ENCODE measurements at regions not wholly inside any gene's neighbourhood (a gene's known extent, or its start where the extent isn't known, plus 50 kb on each side); places are given as distances from the start of the nearest gene placed in this dataset.

DNA sequence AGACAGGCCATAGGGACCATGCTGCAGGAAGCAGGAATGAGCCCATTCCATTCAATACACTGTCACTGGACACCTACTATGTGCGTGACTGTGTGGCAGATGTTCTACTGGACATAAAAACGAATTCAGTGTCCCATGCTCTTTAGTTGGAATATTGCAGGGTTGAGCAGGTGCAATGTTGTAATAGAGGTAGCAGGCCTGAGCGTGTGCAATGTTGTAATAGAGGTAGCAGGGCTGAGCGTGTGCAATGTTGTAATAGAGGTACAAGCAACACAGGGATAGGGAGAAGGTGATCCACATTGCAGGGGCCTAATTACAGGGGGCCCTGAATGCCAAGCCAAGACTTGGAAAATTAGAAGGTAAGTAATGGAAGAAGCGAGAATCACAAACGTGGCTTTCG is 261.4 kb upstream of the HES1 start:
- ATAC-seq (no peak), DNase-seq (ENCODE audit: low read depth, low spot score) (no peak)
- H3K4me2 ChIP-seq (ENCODE audit: low read length): no peak overlapping the region
- H3K9me3 ChIP-seq (ENCODE audit: control insufficient read depth in 1 of 2, insufficient read depth in 1 of 2, low read depth in 1 of 2, low read length in 2 of 2): no peaks in the 10 kb centered on the region
- ChIA-PET POLR2A (no interaction called here), CTCF (no interaction called here), RAD21 (ENCODE audit: low non-redundant PET in 1 of 2, low total read pairs in 2 of 2, uncharacterized antibody in 2 of 2, unreplicated experiment in 2 of 2) (no interaction called here)
- no peak for TF ChIP-seq CEBPB (IDR thresholded peaks at IDR 0.05; ENCODE audit: low read depth)
- no peak for TF ChIP-seq SIN3A (IDR thresholded peaks at IDR 0.05; ENCODE audit: low read depth)
- no peak for TF ChIP-seq YY1 (IDR thresholded peaks at IDR 0.05; ENCODE audit: extremely low read depth, insufficient replicate concordance, low read depth, low read length)
- TF ChIP-seq TCF7L2 (IDR thresholded peaks at IDR 0.05; ENCODE audit: borderline replicate concordance, extremely low read depth, insufficient read depth, insufficient read length): no peak
- TF ChIP-seq ZNF274 (IDR thresholded peaks at IDR 0.05; ENCODE audit: low read depth, low read length): no peak
- TF ChIP-seq, protein P1, sequence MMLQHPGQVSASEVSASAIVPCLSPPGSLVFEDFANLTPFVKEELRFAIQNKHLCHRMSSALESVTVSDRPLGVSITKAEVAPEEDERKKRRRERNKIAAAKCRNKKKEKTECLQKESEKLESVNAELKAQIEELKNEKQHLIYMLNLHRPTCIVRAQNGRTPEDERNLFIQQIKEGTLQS (IDR thresholded peaks at IDR 0.05): no peak
- no peak for TF ChIP-seq SP1 (IDR thresholded peaks at IDR 0.05; ENCODE audit: low read depth)
- intact Hi-C loops (cut with micrococcal nuclease): loop anchor here (5.0 kb wide), 3 partner anchors 82 to 448 kb away; no protein-coding TSS in a partner anchor
- no peak overlapping the region for H3K9ac ChIP-seq (ENCODE audit: low read length)
- no peaks in the 10 kb centered on the region for H3K9me2 ChIP-seq (ENCODE audit: insufficient read depth)
- H3K27ac ChIP-seq (ENCODE audit: low read depth, low read length): no peak overlapping the region
- H3K4me1 ChIP-seq (ENCODE audit: control insufficient read depth in 1 of 2, insufficient read depth in 2 of 2, low read length in 2 of 2): peaks cover 48 to 86% of the 10 kb centered on the region in 2 experiments
- H3K4me3 ChIP-seq (replicated peaks in 1 of 2; ENCODE audit: low read depth in 1 of 2, low read length in 2 of 2): no peak overlapping the region
- H4K20me1 ChIP-seq (ENCODE audit: insufficient read depth): no peaks in the 10 kb centered on the region
- no peak overlapping the region for H2AFZ ChIP-seq (ENCODE audit: low read depth, low read length, poor library complexity, severe bottlenecking)
- H3K36me3 ChIP-seq (ENCODE audit: control insufficient read depth in 1 of 2, insufficient read depth in 2 of 2, low read length in 2 of 2): no peaks in the 10 kb centered on the region
- no TSS peak for BruUV-seq (replicated peaks)
- no peaks in the 10 kb centered on the region for H3K79me2 ChIP-seq (ENCODE audit: insufficient read depth, low read length)
- peaks cover 7% of the 10 kb centered on the region; the same call in 1 of the 2 replicates for H3K27me3 ChIP-seq (ENCODE audit: insufficient read depth, low read length)

DNA sequence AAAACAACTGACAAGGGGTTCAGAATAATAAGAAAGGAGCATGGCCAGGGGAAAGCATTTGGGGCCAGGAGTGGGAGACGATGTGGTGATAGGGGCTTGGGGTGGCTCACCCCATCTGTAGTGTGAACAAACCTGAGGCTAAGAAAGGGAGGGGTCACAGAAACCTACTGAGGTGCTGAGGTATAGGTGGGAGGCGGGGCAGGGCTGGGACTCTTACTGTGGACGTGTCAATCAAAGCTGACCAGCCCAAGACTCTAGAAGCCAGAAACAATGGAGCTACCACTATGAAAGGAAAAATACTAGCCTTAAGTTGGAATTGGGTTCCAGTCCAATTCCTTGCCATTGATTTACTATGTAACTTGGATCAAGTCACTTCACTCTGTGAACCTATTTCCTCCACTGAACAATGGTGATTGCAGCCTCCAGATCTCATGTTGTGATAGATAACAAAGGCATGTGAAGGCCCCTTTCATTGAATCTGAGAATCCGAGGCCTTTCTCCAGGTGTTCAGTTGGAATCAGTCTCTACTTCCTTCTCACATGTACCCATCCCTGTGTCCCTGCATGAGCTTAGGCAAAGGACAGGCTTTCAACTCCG is 260.9 kb upstream of the HES1 start:
- DNase-seq (ENCODE audit: low read depth, low spot score) (no peak), ATAC-seq (no peak)
- peaks cover 7% of the 10 kb centered on the region; the same call in 1 of the 2 replicates for H3K27me3 ChIP-seq (ENCODE audit: insufficient read depth, low read length)
- intact Hi-C loops (cut with micrococcal nuclease): loop anchor here (5.0 kb wide), 3 partner anchors 83 to 447 kb away; no protein-coding TSS in a partner anchor
- TF ChIP-seq ZFX (IDR thresholded peaks at IDR 0.05): no peak
- TF ChIP-seq, protein P2, sequence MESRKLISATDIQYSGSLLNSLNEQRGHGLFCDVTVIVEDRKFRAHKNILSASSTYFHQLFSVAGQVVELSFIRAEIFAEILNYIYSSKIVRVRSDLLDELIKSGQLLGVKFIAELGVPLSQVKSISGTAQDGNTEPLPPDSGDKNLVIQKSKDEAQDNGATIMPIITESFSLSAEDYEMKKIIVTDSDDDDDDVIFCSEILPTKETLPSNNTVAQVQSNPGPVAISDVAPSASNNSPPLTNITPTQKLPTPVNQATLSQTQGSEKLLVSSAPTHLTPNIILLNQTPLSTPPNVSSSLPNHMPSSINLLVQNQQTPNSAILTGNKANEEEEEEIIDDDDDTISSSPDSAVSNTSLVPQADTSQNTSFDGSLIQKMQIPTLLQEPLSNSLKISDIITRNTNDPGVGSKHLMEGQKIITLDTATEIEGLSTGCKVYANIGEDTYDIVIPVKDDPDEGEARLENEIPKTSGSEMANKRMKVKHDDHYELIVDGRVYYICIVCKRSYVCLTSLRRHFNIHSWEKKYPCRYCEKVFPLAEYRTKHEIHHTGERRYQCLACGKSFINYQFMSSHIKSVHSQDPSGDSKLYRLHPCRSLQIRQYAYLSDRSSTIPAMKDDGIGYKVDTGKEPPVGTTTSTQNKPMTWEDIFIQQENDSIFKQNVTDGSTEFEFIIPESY (IDR thresholded peaks at IDR 0.05; ENCODE audit: extremely low read depth, insufficient replicate concordance, low read length): no peak
- no peak for TF ChIP-seq CBX3 (IDR thresholded peaks at IDR 0.05; ENCODE audit: low read depth)
- no TSS peak for BruUV-seq (replicated peaks)
- H3K9me3 ChIP-seq (ENCODE audit: control insufficient read depth in 1 of 2, insufficient read depth in 1 of 2, low read depth in 1 of 2, low read length in 2 of 2): no peaks in the 10 kb centered on the region
- no peak overlapping the region for H3K4me3 ChIP-seq (replicated peaks in 1 of 2; ENCODE audit: low read depth in 1 of 2, low read length in 2 of 2)
- H4K20me1 ChIP-seq (ENCODE audit: insufficient read depth): no peaks in the 10 kb centered on the region
- no peaks in the 10 kb centered on the region for H3K79me2 ChIP-seq (ENCODE audit: insufficient read depth, low read length)
- H3K9me2 ChIP-seq (ENCODE audit: insufficient read depth): no peaks in the 10 kb centered on the region
- CTCF ChIA-PET: no interaction called here
- H3K27ac ChIP-seq (ENCODE audit: low read depth, low read length): no peak overlapping the region
- H2AFZ ChIP-seq (ENCODE audit: low read depth, low read length, poor library complexity, severe bottlenecking): peak overlapping the region; percentile 40
- RAD21 ChIA-PET (ENCODE audit: low non-redundant PET in 1 of 2, low total read pairs in 2 of 2, uncharacterized antibody in 2 of 2, unreplicated experiment in 2 of 2): no interaction called here
- peaks cover 49 to 85% of the 10 kb centered on the region in 2 experiments for H3K4me1 ChIP-seq (ENCODE audit: control insufficient read depth in 1 of 2, insufficient read depth in 2 of 2, low read length in 2 of 2)
- POLR2A ChIA-PET: no interaction called here
- H3K4me2 ChIP-seq (ENCODE audit: low read length): no peak overlapping the region
- H3K36me3 ChIP-seq (ENCODE audit: control insufficient read depth in 1 of 2, insufficient read depth in 2 of 2, low read length in 2 of 2): no peaks in the 10 kb centered on the region
- no peak overlapping the region for H3K9ac ChIP-seq (ENCODE audit: low read length)
